ENCODE measurements at regions not wholly inside any gene's neighbourhood (a gene's known extent, or its start where the extent isn't known, plus 50 kb on each side); places are given as distances from the start of the nearest gene placed in this dataset.

- no peak for DNase-seq (ENCODE audit: low read depth in 6 of 9, low spot score in 9 of 9)
- no peaks in the 10 kb centered on the region for H3K27me3 ChIP-seq (ENCODE audit: control insufficient read depth in 2 of 2, insufficient read depth in 1 of 2, low read length in 1 of 2)
- H3K36me3 ChIP-seq (ENCODE audit: control insufficient read depth in 2 of 2, insufficient read depth in 2 of 2, low read length in 1 of 2): no peaks in the 10 kb centered on the region
- WGBS: 53% methylated on average over 2 of the region's 2 CpGs
- no peaks in the 10 kb centered on the region for H3K9me3 ChIP-seq (ENCODE audit: control insufficient read depth in 2 of 2, insufficient read depth in 1 of 2, low read length in 1 of 2)
- no peak overlapping the region for H3K4me3 ChIP-seq (ENCODE audit: low read length in 2 of 2)
- no peaks in the 10 kb centered on the region for H3K4me1 ChIP-seq (ENCODE audit: control insufficient read depth in 2 of 2, insufficient read depth in 2 of 2, low read length in 2 of 2)
- H3K27ac ChIP-seq (ENCODE audit: low read depth in 1 of 2, low read length in 1 of 2): peak overlapping the region in 1 of 2 donors; percentile 71
These were observed 59.5 kb upstream of the HECTD2 start for GRCh38 chr10:91350651-91351081.

DNA sequence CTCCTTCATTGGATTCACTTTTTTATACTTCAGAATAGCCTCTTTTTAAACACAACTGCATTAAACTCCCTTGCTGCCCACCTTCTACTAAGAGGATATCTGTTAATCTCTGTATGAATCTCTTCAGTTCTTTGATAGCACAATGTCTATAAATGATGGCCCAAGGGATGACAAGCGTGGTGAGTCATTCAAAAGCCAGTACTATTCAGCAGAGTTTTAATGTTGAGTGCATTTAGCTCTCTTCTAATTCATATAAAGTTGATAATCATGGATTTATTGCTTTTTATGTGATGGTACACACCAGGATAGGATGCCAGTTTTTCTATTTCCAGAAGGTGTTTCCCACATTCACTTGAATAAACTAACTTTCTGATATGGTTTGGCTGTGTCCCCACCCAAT is 57.4 kb upstream of the HECTD2 start:
- H3K4me1 ChIP-seq (ENCODE audit: control insufficient read depth in 2 of 2, insufficient read depth in 2 of 2, low read length in 2 of 2): no peaks in the 10 kb centered on the region
- no peak for DNase-seq (ENCODE audit: low read depth in 6 of 9, low spot score in 9 of 9)
- no peaks in the 10 kb centered on the region for H3K27me3 ChIP-seq (ENCODE audit: control insufficient read depth in 2 of 2, insufficient read depth in 1 of 2, low read length in 1 of 2)
- H3K36me3 ChIP-seq (ENCODE audit: control insufficient read depth in 2 of 2, insufficient read depth in 2 of 2, low read length in 1 of 2): no peaks in the 10 kb centered on the region
- H3K27ac ChIP-seq (ENCODE audit: low read depth in 1 of 2, low read length in 1 of 2): no peak overlapping the region
- no peaks in the 10 kb centered on the region for H3K9me3 ChIP-seq (ENCODE audit: control insufficient read depth in 2 of 2, insufficient read depth in 1 of 2, low read length in 1 of 2)
- no peak overlapping the region for H3K4me3 ChIP-seq (ENCODE audit: low read length in 2 of 2)
- 99% methylated on average over 1 of the region's 1 CpG for WGBS

GRCh38 chr10:91354166-91355075 is 55.7 kb upstream of the HECTD2 start:
- no peaks in the 10 kb centered on the region for H3K36me3 ChIP-seq (ENCODE audit: control insufficient read depth in 2 of 2, insufficient read depth in 2 of 2, low read length in 1 of 2)
- H3K4me3 ChIP-seq (ENCODE audit: low read length in 2 of 2): no peak overlapping the region
- no peak for DNase-seq (ENCODE audit: low read depth in 6 of 9, low spot score in 9 of 9)
- WGBS: 96% methylated on average over 4 of the region's 4 CpGs
- no peaks in the 10 kb centered on the region for H3K4me1 ChIP-seq (ENCODE audit: control insufficient read depth in 2 of 2, insufficient read depth in 2 of 2, low read length in 2 of 2)
- H3K27ac ChIP-seq (ENCODE audit: low read depth in 1 of 2, low read length in 1 of 2): no peak overlapping the region
- no peaks in the 10 kb centered on the region for H3K27me3 ChIP-seq (ENCODE audit: control insufficient read depth in 2 of 2, insufficient read depth in 1 of 2, low read length in 1 of 2)
- no peaks in the 10 kb centered on the region for H3K9me3 ChIP-seq (ENCODE audit: control insufficient read depth in 2 of 2, insufficient read depth in 1 of 2, low read length in 1 of 2)

- H3K4me1 ChIP-seq (ENCODE audit: control insufficient read depth in 2 of 2, insufficient read depth in 2 of 2, low read length in 2 of 2): no peaks in the 10 kb centered on the region
- no peaks in the 10 kb centered on the region for H3K27me3 ChIP-seq (ENCODE audit: control insufficient read depth in 2 of 2, insufficient read depth in 1 of 2, low read length in 1 of 2)
- DNase-seq (ENCODE audit: low read depth in 6 of 9, low spot score in 9 of 9): no peak
- H3K4me3 ChIP-seq (ENCODE audit: low read length in 2 of 2): no peak overlapping the region
- no peaks in the 10 kb centered on the region for H3K9me3 ChIP-seq (ENCODE audit: control insufficient read depth in 2 of 2, insufficient read depth in 1 of 2, low read length in 1 of 2)
- 94% methylated on average over 3 of the region's 3 CpGs for WGBS
- no peak overlapping the region for H3K27ac ChIP-seq (ENCODE audit: low read depth in 1 of 2, low read length in 1 of 2)
- no peaks in the 10 kb centered on the region for H3K36me3 ChIP-seq (ENCODE audit: control insufficient read depth in 2 of 2, insufficient read depth in 2 of 2, low read length in 1 of 2)
These were observed 54.1 kb upstream of the HECTD2 start for GRCh38 chr10:91355998-91356397.

DNA sequence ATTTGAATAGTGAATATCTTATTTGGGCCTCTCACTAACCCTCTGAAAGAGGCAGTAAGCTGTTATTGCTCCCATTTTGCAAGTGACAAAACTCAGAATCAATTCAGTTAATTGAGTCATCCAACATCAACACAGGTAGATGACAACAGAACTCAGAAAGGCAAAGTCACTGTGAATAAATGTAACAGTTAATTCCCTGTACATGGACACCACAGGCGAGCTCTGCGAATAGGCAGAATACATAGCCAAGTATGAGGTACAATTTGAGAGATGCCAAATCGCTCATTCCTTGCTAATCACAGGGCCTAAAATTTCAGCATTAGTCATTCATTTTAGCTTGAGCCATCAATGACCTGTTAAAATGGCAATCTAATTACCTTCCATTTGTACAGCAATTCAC is 52.6 kb upstream of the HECTD2 start:
- Histone ChIP-seq H3K36me3 (ENCODE audit: control insufficient read depth in 2 of 2, insufficient read depth in 2 of 2, low read length in 1 of 2) (no peaks in the 10 kb centered on the region), H3K4me1 (ENCODE audit: control insufficient read depth in 2 of 2, insufficient read depth in 2 of 2, low read length in 2 of 2) (no peaks in the 10 kb centered on the region), H3K27me3 (ENCODE audit: control insufficient read depth in 2 of 2, insufficient read depth in 1 of 2, low read length in 1 of 2) (no peaks in the 10 kb centered on the region), H3K27ac (ENCODE audit: low read depth in 1 of 2, low read length in 1 of 2) (no peak overlapping the region), H3K9me3 (ENCODE audit: control insufficient read depth in 2 of 2, insufficient read depth in 1 of 2, low read length in 1 of 2) (no peaks in the 10 kb centered on the region), H3K4me3 (ENCODE audit: low read length in 2 of 2) (no peak overlapping the region)
- no peak for DNase-seq (ENCODE audit: low read depth in 6 of 9, low spot score in 9 of 9)
- WGBS: 97% methylated on average over 3 of the region's 3 CpGs
